ENCODE measurements at regions not wholly inside any gene's neighbourhood (a gene's known extent, or its start where the extent isn't known, plus 50 kb on each side); places are given as distances from the start of the nearest gene placed in this dataset.

DNA sequence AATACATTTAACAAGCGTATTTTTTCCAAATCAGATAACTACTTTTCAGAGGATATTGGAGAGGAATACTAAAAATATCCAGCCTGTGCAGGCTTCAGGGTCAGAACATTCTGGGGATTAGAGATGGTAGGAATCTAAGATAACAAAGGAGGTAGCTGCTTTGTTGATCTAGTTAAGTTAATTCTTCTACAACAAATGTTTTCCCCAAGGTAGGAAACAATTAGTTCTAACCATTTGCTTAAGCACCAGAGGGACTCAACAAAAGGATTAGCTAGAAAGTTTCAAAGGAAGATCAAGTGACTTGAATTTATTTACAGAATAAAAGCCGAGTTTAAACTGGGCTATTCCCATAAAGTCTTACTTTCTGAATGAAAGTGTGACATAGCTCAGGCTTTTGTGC lies 524.2 kb downstream of the TMTC2 start:
- DNase-seq (ENCODE audit: low spot score in 2 of 2): no peak
- Histone ChIP-seq H3K27me3 (no peaks in the 10 kb centered on the region), H3K9me3 (no peaks in the 10 kb centered on the region), H3K4me1 (no peaks in the 10 kb centered on the region), H3K36me3 (no peaks in the 10 kb centered on the region), H3K27ac (no peak overlapping the region), H3K4me3 (no peak overlapping the region)
- TF ChIP-seq POLR2AphosphoS5 (IDR thresholded peaks at IDR 0.05) (no peak), EP300 (IDR thresholded peaks at IDR 0.05) (no peak), POLR2A (IDR thresholded peaks at IDR 0.05) (no peak)
- TF ChIP-seq, protein P1, sequence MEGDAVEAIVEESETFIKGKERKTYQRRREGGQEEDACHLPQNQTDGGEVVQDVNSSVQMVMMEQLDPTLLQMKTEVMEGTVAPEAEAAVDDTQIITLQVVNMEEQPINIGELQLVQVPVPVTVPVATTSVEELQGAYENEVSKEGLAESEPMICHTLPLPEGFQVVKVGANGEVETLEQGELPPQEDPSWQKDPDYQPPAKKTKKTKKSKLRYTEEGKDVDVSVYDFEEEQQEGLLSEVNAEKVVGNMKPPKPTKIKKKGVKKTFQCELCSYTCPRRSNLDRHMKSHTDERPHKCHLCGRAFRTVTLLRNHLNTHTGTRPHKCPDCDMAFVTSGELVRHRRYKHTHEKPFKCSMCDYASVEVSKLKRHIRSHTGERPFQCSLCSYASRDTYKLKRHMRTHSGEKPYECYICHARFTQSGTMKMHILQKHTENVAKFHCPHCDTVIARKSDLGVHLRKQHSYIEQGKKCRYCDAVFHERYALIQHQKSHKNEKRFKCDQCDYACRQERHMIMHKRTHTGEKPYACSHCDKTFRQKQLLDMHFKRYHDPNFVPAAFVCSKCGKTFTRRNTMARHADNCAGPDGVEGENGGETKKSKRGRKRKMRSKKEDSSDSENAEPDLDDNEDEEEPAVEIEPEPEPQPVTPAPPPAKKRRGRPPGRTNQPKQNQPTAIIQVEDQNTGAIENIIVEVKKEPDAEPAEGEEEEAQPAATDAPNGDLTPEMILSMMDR (IDR thresholded peaks at IDR 0.05): no peak
- WGBS: 68% methylated on average over 2 of the region's 2 CpGs

- no peak overlapping the region for H3K27ac ChIP-seq
- TF ChIP-seq POLR2AphosphoS5 (IDR thresholded peaks at IDR 0.05): no peak
- TF ChIP-seq, protein P1 (IDR thresholded peaks at IDR 0.05): no peak
- TF ChIP-seq EP300 (IDR thresholded peaks at IDR 0.05): no peak
- no peak for TF ChIP-seq POLR2A (IDR thresholded peaks at IDR 0.05)
- no peaks in the 10 kb centered on the region for H3K4me1 ChIP-seq
Observed at GRCh38 chr12:83199069-83199468, 512.4 kb downstream of the TMTC2 start.

DNA sequence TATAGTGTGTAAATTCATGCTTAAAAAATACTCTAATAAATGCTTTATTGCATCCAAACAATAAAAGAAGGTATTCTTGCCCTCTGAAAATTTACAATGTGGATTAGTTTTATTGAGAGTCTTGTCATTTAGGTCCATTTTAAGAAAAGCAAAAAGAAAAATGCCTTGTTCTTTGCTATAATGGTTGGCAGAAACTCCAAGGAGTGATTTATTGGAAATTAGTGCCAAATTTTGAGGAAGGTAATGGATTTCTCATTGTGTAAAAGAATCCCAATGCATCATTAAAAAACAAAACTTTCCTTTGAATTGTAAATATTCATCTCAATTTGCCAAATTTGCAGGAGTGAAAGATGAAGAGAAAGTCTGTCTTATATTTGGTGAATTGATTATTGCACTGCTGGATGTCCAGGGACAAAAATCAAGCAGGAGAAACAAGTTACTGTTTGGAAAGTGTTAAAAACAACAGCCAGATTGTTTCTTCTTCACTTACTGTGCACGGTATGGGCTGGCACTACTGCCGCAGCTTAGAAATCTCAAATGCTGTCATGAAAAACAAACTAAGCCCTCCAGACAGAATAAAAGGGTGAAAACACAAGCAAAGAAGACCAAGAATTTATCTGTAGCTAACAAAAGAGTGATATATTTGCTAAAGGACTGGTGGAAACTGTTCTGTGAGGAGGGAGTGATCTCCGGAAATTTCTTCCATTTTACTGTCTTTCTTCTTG lies 511.7 kb downstream of the TMTC2 start:
- Histone ChIP-seq H3K9me3 (no peaks in the 10 kb centered on the region), H3K4me3 (no peak overlapping the region), H3K36me3 (no peaks in the 10 kb centered on the region), H3K27me3 (no peaks in the 10 kb centered on the region), H3K27ac (no peak overlapping the region), H3K4me1 (no peaks in the 10 kb centered on the region)
- no peak for TF ChIP-seq EP300 (IDR thresholded peaks at IDR 0.05)
- TF ChIP-seq POLR2AphosphoS5 (IDR thresholded peaks at IDR 0.05): no peak
- TF ChIP-seq, protein P1 (IDR thresholded peaks at IDR 0.05): no peak
- no peak for TF ChIP-seq POLR2A (IDR thresholded peaks at IDR 0.05)
- DNase-seq (ENCODE audit: low spot score in 2 of 2): no peak
- WGBS: 30% methylated on average over 3 of the region's 3 CpGs

More at GRCh38 chr12:83199069-83199468, 512.4 kb downstream of the TMTC2 start:
- H3K9me3 ChIP-seq: no peaks in the 10 kb centered on the region
- no peak for DNase-seq (ENCODE audit: low spot score in 2 of 2)
- H3K27me3 ChIP-seq: no peaks in the 10 kb centered on the region
- no peaks in the 10 kb centered on the region for H3K36me3 ChIP-seq
- no peak overlapping the region for H3K4me3 ChIP-seq

- H3K27ac ChIP-seq: no peak overlapping the region
Observed at GRCh38 chr12:83197483-83197914, 510.8 kb downstream of the TMTC2 start.

DNA sequence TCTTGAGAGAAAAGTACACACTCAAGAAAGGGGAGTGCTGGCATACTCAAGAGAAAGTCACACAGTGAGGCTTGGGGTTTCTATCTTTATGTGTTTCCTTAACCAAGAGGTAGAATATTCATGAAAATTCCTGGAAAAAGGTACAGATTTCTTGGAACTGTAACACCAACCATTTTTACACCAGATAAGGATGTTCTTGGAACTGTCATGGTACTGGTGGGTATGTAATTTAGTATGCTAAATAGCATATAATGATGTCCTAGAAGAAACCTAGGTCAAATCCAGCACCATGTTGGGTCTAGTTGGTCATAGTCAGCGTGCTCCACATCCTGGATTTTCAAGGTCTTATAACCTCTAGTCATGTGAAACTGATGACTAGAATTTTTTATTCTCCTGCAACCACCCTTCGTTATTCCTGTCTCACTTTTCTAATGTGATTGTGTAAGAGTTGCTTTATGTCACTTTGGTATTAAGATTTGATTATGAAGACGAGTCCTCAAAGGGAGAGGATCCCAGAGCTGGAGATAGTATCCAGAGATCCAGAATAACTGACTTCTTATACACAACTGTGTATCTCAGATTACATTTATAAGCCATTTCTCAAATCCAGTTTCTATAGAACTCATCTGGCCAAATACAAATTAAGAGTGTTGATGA lies 510.1 kb downstream of the TMTC2 start:
- DNase-seq (ENCODE audit: low spot score in 2 of 2): no peak
- WGBS: 84% methylated on average over 3 of the region's 3 CpGs
- no peaks in the 10 kb centered on the region for H3K27me3 ChIP-seq

More at GRCh38 chr12:83197483-83197914, 510.8 kb downstream of the TMTC2 start:
- no peak for DNase-seq (ENCODE audit: low spot score in 2 of 2)
- no peak overlapping the region for H3K4me3 ChIP-seq
- no peak for TF ChIP-seq POLR2AphosphoS5 (IDR thresholded peaks at IDR 0.05)
- TF ChIP-seq, protein P1 (IDR thresholded peaks at IDR 0.05): no peak
- TF ChIP-seq POLR2A (IDR thresholded peaks at IDR 0.05): no peak
- no peak for TF ChIP-seq EP300 (IDR thresholded peaks at IDR 0.05)
- 49% methylated on average over 4 of the region's 4 CpGs for WGBS
- H3K4me1 ChIP-seq: no peaks in the 10 kb centered on the region
- no peaks in the 10 kb centered on the region for H3K27me3 ChIP-seq
- no peaks in the 10 kb centered on the region for H3K9me3 ChIP-seq
- no peaks in the 10 kb centered on the region for H3K36me3 ChIP-seq

More for the DNA sequence above, 510.1 kb downstream of the TMTC2 start:
- Histone ChIP-seq H3K4me3 (no peak overlapping the region), H3K4me1 (no peaks in the 10 kb centered on the region), H3K27ac (no peak overlapping the region), H3K36me3 (no peaks in the 10 kb centered on the region), H3K9me3 (no peaks in the 10 kb centered on the region)
- TF ChIP-seq, protein P1 (IDR thresholded peaks at IDR 0.05): no peak
- TF ChIP-seq POLR2A (IDR thresholded peaks at IDR 0.05): no peak
- no peak for TF ChIP-seq EP300 (IDR thresholded peaks at IDR 0.05)
- TF ChIP-seq POLR2AphosphoS5 (IDR thresholded peaks at IDR 0.05): no peak
